H1 (cell line): ENCODE measurements at regions not wholly inside any gene's neighbourhood (a gene's known extent, or its start where the extent isn't known, plus 50 kb on each side); places are given as distances from the start of the nearest gene placed in this dataset.

Experiments used
- CTCF ChIA-PET: fragments of 300-600 bp; sonication (Branson Sonifier 250); formaldehyde crosslinking; loops from one replicate; lab custom pipeline; 2021; ENCODE audit not compliant: partially characterized antibody; lab: Charles Lee
- POLR2A ChIA-PET: fragments of 300-600 bp; sonication (Branson Sonifier 250); formaldehyde crosslinking; loops from one replicate; lab custom pipeline; 2021; ENCODE audit warnings: inconsistent platforms; ENCODE audit not compliant: partially characterized antibody; lab: Charles Lee
- DNase-seq, 2 experiments: peaks; one replicate each; pipeline versions ENCODE4 v3.0.0 to v3.0.0-alpha.2; 2010 to 2022; ENCODE audit warnings: low spot score in 2 of 2, low read depth in 1 of 2, mixed read lengths in 1 of 2
- FAIRE-seq: peaks from 2 replicates; lab custom pipeline; 2011; peaks lifted over from hg19 to GRCh38; lab: Jason Lieb, UNC
- H2AFZ ChIP-seq: 2 replicates; pipeline ENCODE4 v1.8.1; 2012; ENCODE audit warnings: low read length, inconsistent platforms
- H2AK5ac ChIP-seq: 2 replicates; pipeline ENCODE4 v1.6.1; 2013; ENCODE audit warnings: low read depth, low read length
- H2BK120ac ChIP-seq: replicated peaks from 2 replicates; pipeline ENCODE3; 2013; ENCODE audit warnings: low read depth, low read length, inconsistent platforms
- H2BK12ac ChIP-seq: 2 replicates; pipeline ENCODE4 v1.6.1; 2013; ENCODE audit warnings: low read depth, low read length
- H2BK15ac ChIP-seq: 2 replicates; pipeline ENCODE4 v1.6.1; 2013; ENCODE audit warnings: low read length
- H2BK20ac ChIP-seq: 2 replicates; pipeline ENCODE4 v1.6.1; 2013; ENCODE audit warnings: low read length
- H2BK5ac ChIP-seq: 2 replicates; pipeline ENCODE4 v1.6.1; 2013; ENCODE audit warnings: low read depth, low read length
- H3K14ac ChIP-seq: 2 replicates; pipeline ENCODE4 v1.6.1; 2013; ENCODE audit warnings: inconsistent platforms; ENCODE audit not compliant: insufficient read length
- H3K18ac ChIP-seq: 2 replicates; pipeline ENCODE4 v1.6.1; 2013; ENCODE audit warnings: low read length; ENCODE audit errors: extremely low read depth
- H3K23ac ChIP-seq: 2 replicates; pipeline ENCODE4 v1.6.1; 2013; ENCODE audit warnings: inconsistent platforms; ENCODE audit not compliant: insufficient read length
- H3K23me2 ChIP-seq: 2 replicates; pipeline ENCODE4 v1.6.1; 2013; ENCODE audit warnings: low read depth, low read length
- H3K27ac ChIP-seq: 2 replicates; pipeline ENCODE4 v1.6.1; 2011; ENCODE audit warnings: low read depth, low read length, inconsistent platforms
- H3K27me3 ChIP-seq, 4 experiments: replicated peaks in 1 of 4; 1 replicate in 1 of 4; 2 replicates in 3 of 4; pipeline versions ENCODE4 v1.6.1 to v1.8.1; 2011 to 2013; ENCODE audit warnings: low read length in 3 of 4, mild to moderate bottlenecking in 3 of 4, inconsistent platforms in 2 of 4, mixed read lengths in 2 of 4, moderate library complexity in 1 of 4; ENCODE audit not compliant: control insufficient read depth in 3 of 4, insufficient read depth in 3 of 4; ENCODE audit errors: extremely low read depth in 1 of 4
- H3K36me3 ChIP-seq, 4 experiments: 2 replicates each; pipeline versions ENCODE4 v1.6.1 to v1.8.1; 2011 to 2013; ENCODE audit warnings: mild to moderate bottlenecking in 4 of 4, low read length in 3 of 4, moderate library complexity in 2 of 4, control low read depth in 1 of 4, inconsistent platforms in 1 of 4; ENCODE audit not compliant: insufficient read depth in 4 of 4, control insufficient read depth in 2 of 4
- H3K4ac ChIP-seq: replicated peaks from 2 replicates; pipeline ENCODE3; 2013; ENCODE audit warnings: low read length, low read depth, mixed read lengths, inconsistent platforms; ENCODE audit not compliant: insufficient read length
- H3K4me1 ChIP-seq, 4 experiments: replicated peaks in 1 of 4; 1 replicate in 1 of 4; 2 replicates in 3 of 4; pipeline versions ENCODE4 v1.6.1 to v1.8.1; 2011 to 2013; ENCODE audit warnings: low read length in 3 of 4, inconsistent platforms in 2 of 4, mixed read lengths in 1 of 4; ENCODE audit not compliant: insufficient read depth in 4 of 4, control insufficient read depth in 3 of 4
- H3K4me2 ChIP-seq, 2 experiments: 2 replicates each; pipeline versions ENCODE4 v1.6.1 to v1.8.1; 2011 to 2013; ENCODE audit warnings: low read depth in 2 of 2, low read length in 2 of 2, control low read depth in 1 of 2, inconsistent platforms in 1 of 2, mild to moderate bottlenecking in 1 of 2; ENCODE audit not compliant: insufficient read depth in 1 of 2
- H3K4me3 ChIP-seq, 4 experiments: fragments of 200-600, 300-600 bp in 1 of 4; sonication (generic), shearing (Covaris generic), sonication (Bioruptor Twin) in 1 of 4; 2 replicates each; pipeline versions ENCODE4 v1.5.1 to v1.8.1; 2011 to 2016; ENCODE audit warnings: low read length in 4 of 4, low read depth in 3 of 4, control low read depth in 2 of 4, inconsistent platforms in 2 of 4, mild to moderate bottlenecking in 2 of 4, mixed read lengths in 1 of 4, moderate library complexity in 1 of 4; ENCODE audit not compliant: insufficient read depth in 2 of 4; ENCODE audit errors: extremely low read depth in 1 of 4
- H3K56ac ChIP-seq: replicated peaks from 2 replicates; pipeline ENCODE3; 2013; ENCODE audit warnings: low read depth, mild to moderate bottlenecking, mixed read lengths, low read length, inconsistent platforms; ENCODE audit not compliant: insufficient read length
- H3K79me1 ChIP-seq: 2 replicates; pipeline ENCODE4 v1.6.1; 2013; ENCODE audit warnings: low read depth, low read length, control low read depth
- H3K79me2 ChIP-seq, 2 experiments: 2 replicates each; pipeline versions ENCODE4 v1.6.1 to v1.8.1; 2012 to 2013; ENCODE audit warnings: low read length in 2 of 2, mild to moderate bottlenecking in 2 of 2, inconsistent platforms in 1 of 2; ENCODE audit not compliant: insufficient read depth in 2 of 2, control insufficient read depth in 1 of 2
- H3K9ac ChIP-seq, 4 experiments: replicated peaks in 1 of 4; 1 replicate in 1 of 4; 2 replicates in 3 of 4; pipeline versions ENCODE4 v1.6.1 to v1.8.1; 2011 to 2013; ENCODE audit warnings: low read depth in 3 of 4, low read length in 3 of 4, control low read depth in 2 of 4, mild to moderate bottlenecking in 2 of 4, moderate library complexity in 2 of 4, inconsistent platforms in 1 of 4; ENCODE audit errors: extremely low read depth in 1 of 4
- H3K9me3 ChIP-seq, 2 experiments: 2 replicates each; pipeline versions ENCODE4 v1.6.1 to v1.8.1; 2012 to 2013; ENCODE audit warnings: mild to moderate bottlenecking in 2 of 2, moderate library complexity in 2 of 2, control low read depth in 1 of 2, inconsistent platforms in 1 of 2, low read depth in 1 of 2, low read length in 1 of 2, mixed read lengths in 1 of 2; ENCODE audit not compliant: insufficient read depth in 2 of 2
- H4K20me1 ChIP-seq, 2 experiments: replicated peaks in 1 of 2; 2 replicates each; pipeline versions ENCODE3 to v1.8.1; 2011 to 2013; ENCODE audit warnings: inconsistent platforms in 2 of 2, low read length in 2 of 2, mild to moderate bottlenecking in 1 of 2; ENCODE audit not compliant: insufficient read depth in 2 of 2, control insufficient read depth in 1 of 2
- H4K5ac ChIP-seq: 2 replicates; pipeline ENCODE4 v1.6.1; 2013; ENCODE audit warnings: low read length, low read depth, mixed read lengths, inconsistent platforms; ENCODE audit not compliant: insufficient read length
- H4K8ac ChIP-seq: 2 replicates; pipeline ENCODE4 v1.8.0; 2013; ENCODE audit warnings: mild to moderate bottlenecking, moderate library complexity, low read length, inconsistent platforms; ENCODE audit not compliant: insufficient read depth; ENCODE audit errors: extremely low read depth
- H4K91ac ChIP-seq: replicated peaks from 2 replicates; pipeline ENCODE3; 2013; ENCODE audit warnings: low read length, mixed read lengths, inconsistent platforms; ENCODE audit not compliant: insufficient read length
- ASH2L ChIP-seq: fragments of 200-600, 300-600 bp; sonication (generic); IDR thresholded peaks from one replicate; pipeline ENCODE4 v1.7.1; 2017; ENCODE audit warnings: low read length
- WGBS, 2 experiments: shearing (Covaris generic) in 1 of 2; methylation state at CpG; one replicate each; pipeline versions ENCODE4 v1.1.6 to v1.1.7; 2013 to 2015; ENCODE audit warnings: low lambda C conversion rate in 2 of 2, mixed read lengths in 2 of 2, inconsistent platforms in 1 of 2, low coverage in 1 of 2, missing lambda C conversion rate in 1 of 2; ENCODE audit not compliant: insufficient replicate concordance in 2 of 2, insufficient coverage in 1 of 2, insufficient read length in 1 of 2; ENCODE audit errors: extremely low coverage in 1 of 2, missing lambda C conversion rate in 1 of 2; 5-methylcytosine and 5-hydroxymethylcytosine counted together

DNA sequence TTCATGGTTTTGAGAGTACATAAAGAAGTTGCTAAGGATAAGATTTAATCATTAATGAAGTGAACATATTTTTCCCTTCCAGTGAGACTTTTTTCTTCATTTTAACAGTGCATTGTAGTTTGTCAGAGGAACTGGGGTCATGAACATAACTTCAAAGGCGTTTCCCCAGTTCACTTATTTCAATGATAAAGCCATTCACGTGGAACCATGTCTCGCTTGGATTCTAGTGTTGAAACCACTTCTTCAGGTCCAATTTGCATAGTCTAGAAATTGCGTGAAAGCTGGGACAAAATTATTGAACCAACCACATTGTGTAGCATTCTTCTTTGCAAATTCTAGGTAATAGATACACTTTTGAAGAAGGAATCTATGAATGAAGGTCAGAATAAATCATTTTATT is 197.0 kb downstream of the CLIC5 start:
- Histone ChIP-seq H3K4ac (no peak overlapping the region), H3K4me1 (no peaks in the 10 kb centered on the region), H4K20me1 (no peaks in the 10 kb centered on the region), H3K14ac (no peak overlapping the region), H3K9ac (no peak overlapping the region), H2AK5ac (no peak overlapping the region), H3K79me1 (no peaks in the 10 kb centered on the region), H4K5ac (no peak overlapping the region), H3K4me3 (no peak overlapping the region), H2BK120ac (no peak overlapping the region), H3K56ac (no peak overlapping the region), H3K23ac (no peak overlapping the region), H3K27ac (no peak overlapping the region), H3K36me3 (no peaks in the 10 kb centered on the region), H3K23me2 (no peaks in the 10 kb centered on the region), H2BK12ac (no peak overlapping the region), H3K18ac (no peak overlapping the region), H2BK20ac (no peak overlapping the region), H2BK15ac (no peak overlapping the region), H3K9me3 (no peaks in the 10 kb centered on the region), H3K4me2 (no peak overlapping the region), H2BK5ac (no peak overlapping the region), H4K8ac (no peak overlapping the region), H4K91ac (no peak overlapping the region), H3K79me2 (no peaks in the 10 kb centered on the region), H2AFZ (no peak overlapping the region), H3K27me3 (no peaks in the 10 kb centered on the region)
- 89% methylated on average over 4 of the region's 4 CpGs; no CpG with 5 or more reads in 1 of the 2 experiments for WGBS, 2 experiments
- CTCF ChIA-PET: no interaction called here
- POLR2A ChIA-PET: no interaction called here
- no peak for FAIRE-seq
- DNase-seq: no peak
- TF ChIP-seq ASH2L: no peak
